ENCODE measurements at regions not wholly inside any gene's neighbourhood (a gene's known extent, or its start where the extent isn't known, plus 50 kb on each side); places are given as distances from the start of the nearest gene placed in this dataset.

- TF ChIP-seq POLR2AphosphoS5 (IDR thresholded peaks at IDR 0.05): no peak
- no peak for TF ChIP-seq POLR2A (IDR thresholded peaks at IDR 0.05)
- TF ChIP-seq CTCF (IDR thresholded peaks at IDR 0.05): no peak
- TF ChIP-seq EP300 (IDR thresholded peaks at IDR 0.05): no peak
These were observed 224.6 kb upstream of the FERD3L start for GRCh38 chr7:19369806-19370205.

Data from gastroesophageal sphincter (tissue), 3 donors.